ENCODE measurements at regions not wholly inside any gene's neighbourhood (a gene's known extent, or its start where the extent isn't known, plus 50 kb on each side); places are given as distances from the start of the nearest gene placed in this dataset.

GRCh38 chr7:136664537-136664936 lies 203.9 kb upstream of the CHRM2 start:
- no peak for DNase-seq

- no peak for DNase-seq
These were observed 210.9 kb upstream of the CHRM2 start for GRCh38 chr7:136657482-136657921.

- no peak for DNase-seq
These were observed 211.9 kb upstream of the CHRM2 start for GRCh38 chr7:136656516-136656915.

GRCh38 chr7:136655414-136655813 lies 213.0 kb upstream of the CHRM2 start:
- no peak for DNase-seq

GRCh38 chr7:136654406-136654805 lies 214.0 kb upstream of the CHRM2 start:
- no peak for DNase-seq

GRCh38 chr7:136652635-136653370 lies 215.6 kb upstream of the CHRM2 start:
- no peak for DNase-seq

- DNase-seq, result no peak
These were observed 227.5 kb upstream of the CHRM2 start for GRCh38 chr7:136640977-136641376.

- DNase-seq, result no peak
These were observed 230.6 kb upstream of the CHRM2 start for GRCh38 chr7:136637813-136638212.

GRCh38 chr7:136635751-136636150 lies 232.7 kb upstream of the CHRM2 start:
- DNase-seq, result no peak

- no peak for DNase-seq
These were observed 249.6 kb upstream of the CHRM2 start for GRCh38 chr7:136618818-136619217.

GRCh38 chr7:136617176-136617575 lies 251.3 kb upstream of the CHRM2 start:
- no peak for DNase-seq

- DNase-seq, result no peak
These were observed 262.7 kb upstream of the CHRM2 start for GRCh38 chr7:136605532-136606329.

GRCh38 chr7:136601772-136602171 lies 266.7 kb upstream of the CHRM2 start:
- no peak for DNase-seq

- DNase-seq, result no peak
These were observed 268.0 kb upstream of the CHRM2 start for GRCh38 chr7:136600475-136600874.

- no peak for DNase-seq
These were observed 273.7 kb upstream of the CHRM2 start for GRCh38 chr7:136594739-136595144.

GRCh38 chr7:136588216-136588615 lies 280.2 kb upstream of the CHRM2 start:
- DNase-seq, result no peak

- no peak for DNase-seq
These were observed 282.3 kb upstream of the CHRM2 start for GRCh38 chr7:136585954-136586670.

- no peak for DNase-seq
These were observed 302.0 kb upstream of the CHRM2 start for GRCh38 chr7:136566491-136566890.

- DNase-seq, result no peak
These were observed 312.5 kb upstream of the CHRM2 start for GRCh38 chr7:136555933-136556332.

- no peak for DNase-seq
These were observed 316.8 kb upstream of the CHRM2 start for GRCh38 chr7:136551618-136552017.

GRCh38 chr7:136549756-136550155 lies 318.7 kb upstream of the CHRM2 start:
- no peak for DNase-seq

GRCh38 chr7:136533732-136534131 lies 334.7 kb upstream of the CHRM2 start:
- DNase-seq, result no peak

GRCh38 chr7:136530831-136531230 lies 337.6 kb upstream of the CHRM2 start:
- DNase-seq, result no peak

GRCh38 chr7:136528329-136528728 lies 340.1 kb upstream of the CHRM2 start:
- DNase-seq, result no peak
